ENCODE measurements at regions not wholly inside any gene's neighbourhood (a gene's known extent, or its start where the extent isn't known, plus 50 kb on each side); places are given as distances from the start of the nearest gene placed in this dataset.

DNA sequence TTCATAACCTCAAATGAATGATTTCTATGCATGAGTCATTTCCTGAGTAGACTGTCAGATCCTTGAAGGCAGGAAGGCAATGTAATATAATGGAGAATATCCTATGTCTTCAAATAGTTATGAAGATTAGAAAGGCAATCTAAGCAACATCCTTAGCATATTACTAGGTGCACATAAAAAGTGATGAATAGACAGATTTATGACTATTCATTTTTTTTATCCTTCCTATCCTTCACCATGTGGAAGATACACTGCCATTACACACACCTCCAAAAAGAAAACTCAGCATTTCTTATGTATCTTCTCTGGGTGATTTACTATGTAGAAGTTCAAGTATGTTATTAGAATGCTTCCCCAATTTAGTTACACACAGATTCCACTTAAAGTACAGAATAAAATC lies 126.4 kb upstream of the MAF start:
- no peak for TF ChIP-seq CTCF (IDR thresholded peaks at IDR 0.05; ENCODE audit: unreplicated experiment)
- no peak overlapping the region for H3K4me3 Mint-ChIP-seq (ENCODE audit: unreplicated experiment)
- no peak overlapping the region for H3K27ac Mint-ChIP-seq (ENCODE audit: unreplicated experiment)
- no peaks in the 10 kb centered on the region for H3K36me3 Mint-ChIP-seq (ENCODE audit: low read depth, unreplicated experiment)
- H3K4me1 Mint-ChIP-seq (ENCODE audit: unreplicated experiment) = peaks cover 2% of the 10 kb centered on the region
- DNase-seq (ENCODE audit: low spot score) = no peak
- H3K9me3 Mint-ChIP-seq (ENCODE audit: unreplicated experiment) = no peaks in the 10 kb centered on the region
- H3K27me3 Mint-ChIP-seq (ENCODE audit: unreplicated experiment) = no peaks in the 10 kb centered on the region

- no peaks in the 10 kb centered on the region for H3K9me3 Mint-ChIP-seq (ENCODE audit: unreplicated experiment)
- no peak for DNase-seq (ENCODE audit: low spot score)
- no peaks in the 10 kb centered on the region for H3K36me3 Mint-ChIP-seq (ENCODE audit: low read depth, unreplicated experiment)
- no peaks in the 10 kb centered on the region for H3K27me3 Mint-ChIP-seq (ENCODE audit: unreplicated experiment)
- no peak overlapping the region for H3K4me3 Mint-ChIP-seq (ENCODE audit: unreplicated experiment)
- H3K27ac Mint-ChIP-seq (ENCODE audit: unreplicated experiment) = no peak overlapping the region
- no peak for TF ChIP-seq CTCF (IDR thresholded peaks at IDR 0.05; ENCODE audit: unreplicated experiment)
- peaks cover 2% of the 10 kb centered on the region for H3K4me1 Mint-ChIP-seq (ENCODE audit: unreplicated experiment)
Observed at GRCh38 chr16:79725051-79725450, 124.5 kb upstream of the MAF start.

DNA sequence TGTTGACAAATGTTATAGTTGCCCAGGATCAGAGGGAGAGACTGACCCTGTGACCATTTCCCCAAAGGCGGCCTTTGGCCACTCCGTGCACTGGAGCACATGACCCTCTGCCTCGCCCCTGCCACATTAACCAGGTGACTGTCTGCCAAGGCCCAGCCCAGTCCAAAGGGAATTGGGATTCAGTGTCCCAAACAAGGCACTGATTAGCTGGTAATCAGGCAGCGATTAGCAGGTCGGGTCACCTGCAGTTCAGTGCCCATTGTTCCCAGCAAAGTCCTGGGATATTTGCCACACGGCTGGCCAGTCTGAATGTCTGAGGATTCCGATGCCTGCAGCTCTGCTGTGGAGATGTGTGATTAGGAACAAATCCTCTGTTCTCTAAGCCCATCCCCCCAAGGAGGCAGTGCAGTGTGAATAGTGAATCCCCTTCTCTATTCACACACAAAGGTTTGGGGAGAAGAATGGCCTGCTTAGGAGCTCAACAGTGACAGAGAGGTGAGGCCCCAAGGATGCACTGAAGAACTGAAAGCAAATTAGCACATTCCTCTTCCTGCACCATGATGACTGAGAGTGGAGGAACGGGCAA lies 123.1 kb upstream of the MAF start:
- H3K4me1 Mint-ChIP-seq (ENCODE audit: unreplicated experiment) = peaks cover 2% of the 10 kb centered on the region
- H3K9me3 Mint-ChIP-seq (ENCODE audit: unreplicated experiment) = no peaks in the 10 kb centered on the region
- H3K27ac Mint-ChIP-seq (ENCODE audit: unreplicated experiment) = no peak overlapping the region
- H3K27me3 Mint-ChIP-seq (ENCODE audit: unreplicated experiment) = no peaks in the 10 kb centered on the region
- H3K4me3 Mint-ChIP-seq (ENCODE audit: unreplicated experiment) = no peak overlapping the region
- no peak for DNase-seq (ENCODE audit: low spot score)
- no peaks in the 10 kb centered on the region for H3K36me3 Mint-ChIP-seq (ENCODE audit: low read depth, unreplicated experiment)
- no peak for TF ChIP-seq CTCF (IDR thresholded peaks at IDR 0.05; ENCODE audit: unreplicated experiment)

GRCh38 chr16:79721270-79721669 lies 120.7 kb upstream of the MAF start:
- DNase-seq (ENCODE audit: low spot score) = no peak
- H3K4me1 Mint-ChIP-seq (ENCODE audit: unreplicated experiment) = no peaks in the 10 kb centered on the region
- H3K27ac Mint-ChIP-seq (ENCODE audit: unreplicated experiment) = no peak overlapping the region
- H3K9me3 Mint-ChIP-seq (ENCODE audit: unreplicated experiment) = no peaks in the 10 kb centered on the region
- H3K36me3 Mint-ChIP-seq (ENCODE audit: low read depth, unreplicated experiment) = no peaks in the 10 kb centered on the region
- TF ChIP-seq CTCF (IDR thresholded peaks at IDR 0.05; ENCODE audit: unreplicated experiment) = no peak
- no peaks in the 10 kb centered on the region for H3K27me3 Mint-ChIP-seq (ENCODE audit: unreplicated experiment)
- H3K4me3 Mint-ChIP-seq (ENCODE audit: unreplicated experiment) = no peak overlapping the region

GRCh38 chr16:79717333-79718137 lies 117.0 kb upstream of the MAF start:
- Mint-ChIP-seq H3K4me1 (ENCODE audit: unreplicated experiment) (no peaks in the 10 kb centered on the region), H3K4me3 (ENCODE audit: unreplicated experiment) (no peak overlapping the region), H3K27me3 (ENCODE audit: unreplicated experiment) (no peaks in the 10 kb centered on the region)

More at GRCh38 chr16:79717333-79718137, 117.0 kb upstream of the MAF start:
- H3K36me3 Mint-ChIP-seq (ENCODE audit: low read depth, unreplicated experiment) = no peaks in the 10 kb centered on the region
- no peak for DNase-seq (ENCODE audit: low spot score)
- no peak for TF ChIP-seq CTCF (IDR thresholded peaks at IDR 0.05; ENCODE audit: unreplicated experiment)
- no peak overlapping the region for H3K27ac Mint-ChIP-seq (ENCODE audit: unreplicated experiment)
- H3K9me3 Mint-ChIP-seq (ENCODE audit: unreplicated experiment) = no peaks in the 10 kb centered on the region

Measured in endothelial cell (in vitro differentiated cells).